NCI-H748 treated with DMSO at 0.1 percent for 48 hours (cell line): ENCODE measurements at regions not wholly inside any gene's neighbourhood (a gene's known extent, or its start where the extent isn't known, plus 50 kb on each side); places are given as distances from the start of the nearest gene placed in this dataset.

Experiments
- DNase-seq: peaks from one replicate; lab custom pipeline; 2025; lab: John Stamatoyannopoulos, UW

DNA sequence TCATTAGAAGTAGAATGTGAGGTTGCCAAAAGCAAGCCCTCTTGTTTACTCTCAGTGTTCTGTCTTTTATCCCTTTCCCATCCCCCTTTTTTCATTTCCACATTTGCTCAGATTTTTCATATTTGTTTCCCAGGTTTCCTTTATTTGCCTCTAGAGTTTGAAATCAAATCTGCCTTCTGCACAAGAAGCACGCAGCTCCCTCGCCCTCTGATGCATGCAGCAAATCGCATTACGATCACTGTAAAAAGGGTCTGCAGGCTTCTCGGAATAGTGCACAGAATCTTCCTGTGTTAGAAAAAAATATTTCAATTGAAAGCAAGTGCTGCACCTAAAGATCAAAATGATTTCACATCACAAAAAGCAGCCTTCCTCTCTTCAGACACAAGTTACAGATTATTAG lies 129.0 kb downstream of the GPAM start:
- no peak for DNase-seq

DNA sequence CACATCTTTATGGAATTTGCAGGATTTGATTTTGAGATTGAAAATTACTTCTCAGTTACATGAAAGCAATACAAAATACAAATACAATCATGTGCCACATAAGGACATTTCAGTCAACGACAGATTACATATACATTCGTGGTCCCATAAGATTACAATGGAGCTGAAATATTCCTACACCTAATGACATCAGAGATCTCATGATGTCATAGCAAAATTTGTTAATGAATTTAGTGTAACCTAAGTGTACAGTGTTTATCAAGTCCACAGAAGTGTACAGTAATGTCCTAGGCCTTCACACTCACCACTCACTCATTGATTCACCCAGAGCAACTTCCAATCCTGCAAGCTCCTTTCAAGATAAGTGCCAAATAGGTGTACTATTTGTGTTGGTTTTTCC lies 126.5 kb downstream of the GPAM start:
- no peak for DNase-seq

DNA sequence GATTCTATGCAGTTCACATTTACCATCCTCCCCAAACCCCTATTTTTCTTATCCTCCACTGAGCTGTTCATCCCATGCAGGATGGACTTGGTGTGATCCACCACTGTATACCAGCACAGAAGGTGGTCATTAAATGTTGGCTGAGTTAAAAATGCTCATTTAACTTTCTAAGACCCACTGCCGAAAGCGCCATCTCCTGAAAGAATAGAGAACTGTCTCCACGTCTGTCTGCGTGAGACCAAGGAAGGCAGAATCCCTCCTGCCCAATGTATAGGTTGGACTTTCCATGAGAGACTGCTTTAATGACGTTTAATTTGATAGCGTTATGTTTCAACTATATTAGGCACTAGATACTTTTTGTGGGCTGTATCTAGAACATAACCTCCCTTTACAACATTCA lies 124.3 kb downstream of the GPAM start:
- no peak for DNase-seq

DNA sequence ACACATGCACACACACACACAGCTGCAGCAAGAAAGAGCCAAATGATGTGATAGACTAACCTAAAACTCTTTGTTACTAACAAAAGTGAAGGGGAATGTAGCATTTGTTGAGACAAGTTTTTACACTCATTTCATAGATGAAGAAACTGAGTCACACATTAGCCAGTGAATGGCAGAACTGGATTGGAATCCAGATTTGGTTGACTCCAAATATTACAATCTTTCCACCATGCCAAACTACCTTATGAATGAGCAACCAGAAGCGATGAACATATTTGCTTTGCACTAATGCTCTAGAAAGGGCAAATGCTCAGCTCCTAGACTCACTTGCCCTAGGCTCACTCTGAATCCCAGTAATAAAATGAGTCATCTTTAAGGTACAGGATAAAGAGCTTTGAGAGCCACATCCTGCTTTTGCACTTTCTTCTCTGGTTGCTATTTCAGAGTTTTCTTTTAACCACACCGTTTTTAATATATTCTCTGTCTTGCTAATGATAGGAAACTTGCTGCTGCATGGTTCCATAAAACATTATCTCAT lies 111.9 kb downstream of the GPAM start:
- DNase-seq: no peak

DNA sequence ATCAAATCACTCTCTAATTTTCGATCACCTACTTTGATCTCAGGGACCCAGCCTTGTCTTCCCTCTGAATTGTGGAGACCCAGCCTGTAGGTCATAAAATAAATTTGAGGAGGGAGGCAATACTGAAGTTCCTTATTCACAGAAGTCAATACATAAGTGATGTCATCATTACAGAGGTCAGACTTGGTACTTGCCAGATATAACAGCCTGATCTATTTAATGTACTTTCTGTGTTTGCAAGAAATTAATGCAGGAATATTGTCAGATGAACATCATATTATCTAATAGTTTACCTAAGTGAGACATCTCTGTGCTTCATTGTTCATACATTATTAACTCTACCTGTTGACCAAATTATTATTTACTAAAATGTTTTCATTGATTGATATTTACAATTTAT lies 105.6 kb downstream of the GPAM start:
- no peak for DNase-seq

DNA sequence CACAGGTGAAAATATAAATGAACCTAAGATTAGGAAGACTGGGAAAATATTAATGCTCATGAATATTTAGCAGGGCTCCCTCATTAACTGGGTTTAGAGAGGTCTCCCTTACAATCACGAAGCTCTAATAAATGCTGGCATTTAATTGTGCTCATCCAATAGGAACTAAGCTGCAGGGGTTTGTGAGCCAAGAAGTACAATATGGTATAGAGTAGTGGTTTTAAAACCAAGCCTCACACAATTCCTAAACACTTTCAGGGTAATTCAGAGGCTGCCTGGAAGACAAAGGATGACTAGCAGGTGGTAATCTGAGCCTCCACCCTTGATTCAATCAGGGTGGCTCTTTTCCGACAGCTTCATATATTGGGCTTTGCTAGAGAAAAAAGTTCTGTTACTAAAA lies 103.3 kb downstream of the GPAM start:
- no peak for DNase-seq

DNA sequence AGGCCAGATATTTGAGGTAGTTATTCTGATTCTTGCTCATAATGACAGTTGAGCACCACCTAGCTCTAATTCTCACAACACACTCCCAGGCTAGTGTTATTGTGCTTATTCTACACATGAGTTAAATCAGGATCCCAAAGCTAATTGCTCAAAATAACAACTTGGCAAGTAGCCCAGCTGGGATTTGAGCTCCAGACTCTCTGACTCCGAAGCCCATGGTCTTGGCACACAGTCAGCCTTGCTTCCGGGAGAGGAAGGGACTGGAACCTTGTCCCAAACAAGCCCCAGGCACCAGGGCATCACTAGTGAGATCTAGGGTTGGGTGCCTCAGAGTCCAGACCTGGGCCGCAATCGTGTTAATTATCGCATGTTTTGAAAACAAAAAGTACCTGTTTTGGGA lies 101.4 kb downstream of the GPAM start:
- no peak for DNase-seq

DNA sequence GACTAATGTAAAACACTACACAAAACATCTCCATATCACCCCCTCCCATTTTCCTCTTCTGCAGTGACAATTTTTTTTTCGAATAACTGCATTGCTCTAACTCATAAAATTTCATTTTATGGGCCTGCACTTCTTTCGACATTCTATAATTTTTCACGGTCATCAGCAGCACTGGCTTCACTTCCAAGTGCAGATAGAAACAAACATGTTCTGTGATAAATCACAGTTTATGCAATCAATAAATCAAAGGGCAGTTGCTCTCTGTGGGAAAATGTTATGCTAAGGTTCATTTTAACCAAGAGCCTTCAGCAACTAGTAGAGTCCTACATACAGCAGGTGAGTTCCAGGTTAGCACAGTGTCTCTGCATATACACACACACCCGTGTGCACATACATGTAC lies 100.1 kb downstream of the GPAM start:
- no peak for DNase-seq

DNA sequence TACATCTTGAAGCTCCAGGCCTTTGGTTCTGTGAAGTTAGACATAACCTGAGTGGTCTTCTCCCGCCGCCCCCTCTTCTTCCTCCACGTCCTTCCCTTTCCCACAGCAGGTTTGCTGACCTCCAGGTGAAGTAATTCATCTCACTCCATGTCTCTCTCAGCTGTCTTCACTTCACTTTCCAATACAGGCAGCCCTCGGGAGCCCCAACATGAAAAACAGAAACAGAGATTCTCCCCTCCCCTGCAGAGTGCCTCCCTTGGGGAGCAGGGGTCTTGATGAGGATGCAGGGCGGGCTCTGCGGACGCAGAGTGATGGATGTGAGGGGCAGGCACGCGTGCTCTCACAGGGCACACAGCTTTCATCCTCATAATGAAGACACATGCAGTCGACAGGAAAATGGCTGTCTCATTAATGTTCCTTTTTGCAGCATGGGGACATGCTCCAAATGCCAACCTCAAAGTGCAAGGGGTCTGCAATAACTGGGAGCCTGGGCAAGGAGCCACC lies 95.6 kb downstream of the GPAM start:
- no peak for DNase-seq

DNA sequence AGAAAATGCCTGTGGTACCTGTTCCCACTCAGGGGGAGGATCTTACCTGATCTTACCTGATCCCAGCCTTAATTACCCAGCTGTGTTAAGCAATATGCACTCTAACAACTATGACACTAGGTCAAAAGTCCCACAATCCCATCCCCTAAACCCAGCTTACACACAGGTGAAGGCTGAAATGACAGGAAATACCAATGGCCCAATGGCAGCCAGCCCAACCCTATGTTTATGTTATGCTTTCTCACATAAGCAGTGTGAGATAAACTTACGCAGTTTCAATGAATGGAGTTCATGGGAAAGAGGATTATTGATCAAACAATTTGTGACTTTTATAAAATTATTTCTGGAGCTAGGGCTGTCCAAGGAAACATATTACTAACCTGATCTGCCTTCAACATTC lies 91.9 kb downstream of the GPAM start:
- no peak for DNase-seq

DNA sequence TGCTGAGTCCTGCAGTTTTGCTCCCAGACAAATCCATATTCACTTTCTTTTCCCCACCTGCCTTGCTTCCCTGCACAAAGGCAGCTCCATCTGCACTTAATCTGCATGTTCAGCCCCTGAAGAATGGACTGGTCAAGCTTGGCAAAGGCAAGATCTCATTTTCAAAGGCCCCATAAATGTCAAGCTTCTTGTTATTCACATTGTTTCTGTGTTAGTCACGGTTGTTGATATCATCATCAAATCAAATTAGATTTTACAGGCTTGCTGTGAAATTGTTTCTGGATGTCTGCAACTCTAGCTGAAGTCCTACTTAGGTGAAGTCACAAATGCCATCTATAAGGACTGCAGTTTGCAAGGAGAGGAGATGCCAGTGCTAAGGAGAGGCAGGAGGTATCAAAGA lies 91.0 kb downstream of the GPAM start:
- no peak for DNase-seq

DNA sequence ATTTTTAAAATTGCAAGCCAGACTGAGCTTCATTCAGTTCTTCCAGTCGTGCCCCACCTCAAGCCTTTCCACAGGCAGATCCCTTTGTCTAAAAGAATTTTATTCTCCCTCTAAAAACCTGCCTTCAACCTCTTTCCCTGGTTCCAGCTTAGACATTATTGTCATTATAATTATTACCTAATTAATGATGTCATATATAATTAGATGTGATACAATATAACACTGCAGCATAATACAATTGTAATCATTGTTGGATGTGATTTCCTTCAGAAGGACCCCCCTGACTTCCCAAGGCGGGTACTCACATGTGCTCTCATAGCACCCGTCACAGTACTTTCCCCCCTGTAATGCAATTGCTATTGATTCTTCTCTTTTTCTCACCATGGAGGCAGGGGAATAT lies 88.6 kb downstream of the GPAM start:
- no peak for DNase-seq

DNA sequence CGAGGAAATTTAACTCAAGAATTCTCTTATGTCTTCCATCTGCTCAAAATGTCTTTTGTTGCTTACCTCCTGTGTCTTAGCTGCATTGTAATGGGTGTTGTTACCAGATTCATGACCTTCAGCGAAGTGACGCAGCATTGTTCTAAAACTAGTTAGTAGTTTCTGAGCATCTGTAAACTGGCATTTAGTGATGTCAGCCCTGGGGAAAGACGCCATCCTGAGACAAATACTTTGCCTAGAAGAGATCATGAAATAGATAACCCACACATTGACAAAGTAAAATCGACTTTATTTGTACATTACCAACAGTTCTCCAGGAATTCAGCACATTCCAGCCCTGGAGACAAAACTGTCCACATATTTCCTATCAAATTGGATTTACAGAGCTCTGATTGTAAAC lies 87.8 kb downstream of the GPAM start:
- DNase-seq: no peak

DNA sequence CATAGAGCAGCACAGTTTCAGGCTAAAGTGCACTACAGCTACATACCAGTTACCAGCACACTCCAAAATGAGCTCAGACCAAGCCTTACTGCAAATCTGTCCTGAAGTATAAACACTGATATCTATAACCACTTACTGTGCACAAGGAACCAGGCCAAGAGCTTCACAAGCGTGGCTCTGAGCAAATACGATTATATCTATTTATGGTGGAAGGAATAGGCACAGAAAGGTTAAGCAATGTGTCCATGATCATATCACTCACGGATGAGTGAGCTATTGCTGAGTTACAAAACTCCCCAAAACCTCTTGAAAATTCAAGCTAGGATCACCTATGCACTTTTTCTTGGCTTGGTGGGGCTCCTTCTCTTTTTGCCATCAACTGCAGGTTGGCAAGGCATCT lies 84.9 kb downstream of the GPAM start:
- DNase-seq: no peak
